Ovary (tissue), 7 donors: ENCODE measurements at regions not wholly inside any gene's neighbourhood (a gene's known extent, or its start where the extent isn't known, plus 50 kb on each side); places are given as distances from the start of the nearest gene placed in this dataset.

Experiments used
- DNase-seq, 5 donors: peaks; one replicate each; pipeline ENCODE4 v3.0.0-alpha.2; 2019 to 2020
- H3K27ac ChIP-seq, 2 donors: fragments of 200-600 bp; one replicate each; pipeline versions ENCODE4 v1.5.1 to v1.8.0; 2019 to 2022
- H3K27me3 ChIP-seq: fragments of 200-600 bp; one replicate; pipeline ENCODE4 v1.8.0; 2022
- H3K36me3 ChIP-seq: fragments of 200-600 bp; sonication (generic); one replicate; pipeline ENCODE4 v1.5.1; 2019
- H3K4me1 ChIP-seq: one replicate; pipeline ENCODE4 v1.8.1; 2013; ENCODE audit warnings: mild to moderate bottlenecking, moderate library complexity; ENCODE audit not compliant: insufficient read depth
- H3K4me3 ChIP-seq: fragments of 200-600 bp; sonication (generic); one replicate; pipeline ENCODE4 v1.5.1; 2017
- H3K9me3 ChIP-seq, 2 donors: fragments of 200-600 bp in 1 of 2; sonication (generic) in 1 of 2; one replicate each; pipeline versions ENCODE4 v1.5.1 to v1.8.1; 2013 to 2019; ENCODE audit warnings: mild to moderate bottlenecking in 1 of 2, moderate library complexity in 1 of 2
- EP300 ChIP-seq: sonication (generic); formaldehyde crosslinking; IDR thresholded peaks from one replicate; pipeline ENCODE4 v1.6.1; 2017; ENCODE audit warnings: antibody characterized with exemption
- POLR2A ChIP-seq: fragments of 450-650 bp; IDR thresholded peaks from one replicate; pipeline ENCODE4 v1.6.1; 2017; ENCODE audit warnings: antibody characterized with exemption, mild to moderate bottlenecking, moderate library complexity
- WGBS, 3 donors: extraction: QIAGEN DNeasy Blood & Tissue Kit in 1 of 3; methylation state at CpG; one replicate each; pipeline versions ENCODE4 v1.1.5 to v1.1.7; 2013 to 2017; 5-methylcytosine and 5-hydroxymethylcytosine counted together
- intact Hi-C, 4 donors: fragments of 100-400 bp; cut with DNase I; formaldehyde crosslinking; loops; one replicate each; pipeline versions ENCODE4 v1.11.0 to v1.15.1; 2022 to 2023
- TF ChIP-seq, protein P1 (sequence below), 3 donors: fragments of 450-650 bp in 2 of 3; fragments of 200-600 bp in 1 of 3; IDR thresholded peaks; one replicate each; pipeline versions ENCODE4 v1.5.1 to v1.8.0; 2016 to 2022; ENCODE audit warnings: antibody characterized with exemption in 3 of 3, mild to moderate bottlenecking in 1 of 3
- donor health status: DM: no; HTN: no; CAD: no; lungs with moderate emphysema.
- donor health status: DM: no; HTN: no; CAD: no.
- donor health status: Bipolar disorder and iron deficiency.
- donor health status: DM: no; HTN: no; CAD: no.
- donor health status: DM: yes; HTN: yes; CAD: no.

DNA sequence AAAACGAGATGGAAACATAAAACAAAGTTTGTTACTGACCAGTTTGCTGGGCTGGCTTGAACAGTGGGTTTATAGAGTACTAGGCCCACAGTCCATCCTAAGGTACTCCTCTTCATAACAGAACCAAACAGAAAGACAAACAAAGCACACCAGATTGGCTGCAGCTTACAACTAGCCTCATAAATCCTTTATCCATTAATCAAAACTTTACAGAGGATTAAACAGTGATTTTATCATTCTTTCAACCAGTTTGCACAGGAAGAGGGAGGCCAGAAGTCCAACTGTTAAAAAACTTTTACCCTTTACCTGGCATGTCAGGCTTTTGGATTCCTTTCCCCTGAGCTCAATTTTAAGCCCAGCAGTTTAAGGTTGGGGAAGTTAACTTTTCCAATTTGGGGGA is 1467.6 kb downstream of the MAT2B start:
- no peak overlapping the region for H3K27ac ChIP-seq
- H3K27me3 ChIP-seq, result no peaks in the 10 kb centered on the region
- H3K36me3 ChIP-seq, result no peaks in the 10 kb centered on the region
- DNase-seq, result no peak
- peaks cover 0 to 5% of the 10 kb centered on the region in 2 donors for H3K9me3 ChIP-seq
- H3K4me1 ChIP-seq, result no peaks in the 10 kb centered on the region
- TF ChIP-seq, protein P1, sequence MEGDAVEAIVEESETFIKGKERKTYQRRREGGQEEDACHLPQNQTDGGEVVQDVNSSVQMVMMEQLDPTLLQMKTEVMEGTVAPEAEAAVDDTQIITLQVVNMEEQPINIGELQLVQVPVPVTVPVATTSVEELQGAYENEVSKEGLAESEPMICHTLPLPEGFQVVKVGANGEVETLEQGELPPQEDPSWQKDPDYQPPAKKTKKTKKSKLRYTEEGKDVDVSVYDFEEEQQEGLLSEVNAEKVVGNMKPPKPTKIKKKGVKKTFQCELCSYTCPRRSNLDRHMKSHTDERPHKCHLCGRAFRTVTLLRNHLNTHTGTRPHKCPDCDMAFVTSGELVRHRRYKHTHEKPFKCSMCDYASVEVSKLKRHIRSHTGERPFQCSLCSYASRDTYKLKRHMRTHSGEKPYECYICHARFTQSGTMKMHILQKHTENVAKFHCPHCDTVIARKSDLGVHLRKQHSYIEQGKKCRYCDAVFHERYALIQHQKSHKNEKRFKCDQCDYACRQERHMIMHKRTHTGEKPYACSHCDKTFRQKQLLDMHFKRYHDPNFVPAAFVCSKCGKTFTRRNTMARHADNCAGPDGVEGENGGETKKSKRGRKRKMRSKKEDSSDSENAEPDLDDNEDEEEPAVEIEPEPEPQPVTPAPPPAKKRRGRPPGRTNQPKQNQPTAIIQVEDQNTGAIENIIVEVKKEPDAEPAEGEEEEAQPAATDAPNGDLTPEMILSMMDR (IDR thresholded peaks at IDR 0.05), result no peak
- TF ChIP-seq POLR2A (no peak), EP300 (no peak)
- intact Hi-C loops, result no loop called here
- H3K4me3 ChIP-seq, result no peak overlapping the region
- 41 to 56% (median 50%) methylated on average over 1 of the region's 1 CpG for WGBS, 3 donors

DNA sequence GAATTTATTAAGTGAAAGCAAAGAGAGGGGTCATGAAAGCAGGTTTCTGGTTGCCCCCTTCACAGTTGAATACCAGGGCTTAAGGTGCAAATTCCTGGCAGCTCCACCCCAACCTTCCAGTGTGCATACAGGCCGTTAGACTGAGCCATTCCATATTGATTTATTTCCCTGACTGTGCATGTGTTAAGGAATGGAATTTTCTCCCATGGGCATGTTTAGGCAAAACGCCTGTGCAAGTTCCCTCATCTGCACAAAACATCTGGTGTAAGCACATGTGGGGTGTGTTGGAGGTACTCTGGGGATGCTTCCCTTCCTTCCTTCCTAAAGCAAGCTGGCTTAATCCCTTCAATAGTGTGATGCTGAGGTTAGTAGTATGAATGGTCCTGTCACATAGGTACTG is 1470.6 kb downstream of the MAT2B start:
- intact Hi-C loops, result no loop called here
- Histone ChIP-seq H3K27me3 (no peaks in the 10 kb centered on the region), H3K9me3 (peaks cover 0 to 5% of the 10 kb centered on the region in 2 donors), H3K36me3 (no peaks in the 10 kb centered on the region), H3K27ac (no peak overlapping the region), H3K4me1 (no peaks in the 10 kb centered on the region), H3K4me3 (no peak overlapping the region)
- 36 to 45% (median 40%) methylated on average over 2 of the region's 2 CpGs for WGBS, 3 donors
- no peak for DNase-seq
- no peak for TF ChIP-seq POLR2A
- TF ChIP-seq, protein P1 (IDR thresholded peaks at IDR 0.05), result no peak
- no peak for TF ChIP-seq EP300

DNA sequence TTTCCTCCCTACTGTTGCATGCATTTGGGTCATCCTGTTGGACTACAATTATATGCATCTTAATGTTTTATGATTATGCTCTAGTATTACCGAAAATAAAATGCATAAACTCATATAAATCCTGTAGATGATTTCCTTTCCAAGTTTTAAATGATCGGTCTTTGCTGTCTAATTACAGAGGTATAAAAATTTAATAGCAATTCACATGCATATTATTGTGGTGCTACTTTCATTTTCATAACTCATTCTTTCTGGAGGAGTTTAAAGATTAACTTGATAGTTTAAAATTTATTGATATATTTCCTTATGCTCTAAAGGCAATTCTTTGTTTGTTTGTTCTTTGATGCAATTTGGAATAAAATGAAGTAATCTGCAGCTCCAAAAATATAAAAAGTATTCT is 1475.1 kb downstream of the MAT2B start:
- no peak for DNase-seq
- H3K36me3 ChIP-seq, result no peaks in the 10 kb centered on the region
- no peaks in the 10 kb centered on the region for H3K9me3 ChIP-seq
- intact Hi-C loops, result no loop called here
- WGBS, 3 donors, result 44 to 57% (median 54%) methylated on average over 2 of the region's 2 CpGs
- no peak overlapping the region for H3K4me3 ChIP-seq
- TF ChIP-seq POLR2A, result no peak
- no peak for TF ChIP-seq EP300
- TF ChIP-seq, protein P1 (IDR thresholded peaks at IDR 0.05), result no peak
- H3K4me1 ChIP-seq, result no peaks in the 10 kb centered on the region
- H3K27me3 ChIP-seq, result no peaks in the 10 kb centered on the region
- H3K27ac ChIP-seq, result no peak overlapping the region

DNA sequence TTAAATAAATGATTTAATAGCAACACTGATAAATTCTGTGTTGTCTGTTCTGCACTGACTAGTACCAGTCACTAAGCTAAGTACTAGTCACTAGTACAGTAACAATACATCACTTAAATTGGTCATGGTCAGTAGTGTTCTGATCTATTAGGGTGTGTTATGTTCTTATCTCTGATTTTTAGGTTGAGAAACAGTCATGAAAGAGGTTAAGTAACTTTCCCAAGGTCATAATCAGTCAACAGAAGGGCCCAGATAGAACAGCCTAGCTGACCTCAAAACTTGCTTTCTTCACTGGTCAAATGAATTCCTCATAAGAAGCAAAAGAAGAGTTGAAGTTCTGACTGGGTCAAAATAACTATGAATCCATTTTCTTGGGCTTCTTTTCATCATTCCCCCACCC is 1492.7 kb downstream of the MAT2B start:
- Histone ChIP-seq H3K9me3 (no peaks in the 10 kb centered on the region), H3K4me3 (no peak overlapping the region), H3K36me3 (no peaks in the 10 kb centered on the region), H3K27ac (no peak overlapping the region), H3K27me3 (no peaks in the 10 kb centered on the region), H3K4me1 (no peaks in the 10 kb centered on the region)
- no peak for DNase-seq
- no peak for TF ChIP-seq POLR2A
- TF ChIP-seq, protein P1 (IDR thresholded peaks at IDR 0.05), result no peak
- no peak for TF ChIP-seq EP300
- intact Hi-C loops, result no loop called here

DNA sequence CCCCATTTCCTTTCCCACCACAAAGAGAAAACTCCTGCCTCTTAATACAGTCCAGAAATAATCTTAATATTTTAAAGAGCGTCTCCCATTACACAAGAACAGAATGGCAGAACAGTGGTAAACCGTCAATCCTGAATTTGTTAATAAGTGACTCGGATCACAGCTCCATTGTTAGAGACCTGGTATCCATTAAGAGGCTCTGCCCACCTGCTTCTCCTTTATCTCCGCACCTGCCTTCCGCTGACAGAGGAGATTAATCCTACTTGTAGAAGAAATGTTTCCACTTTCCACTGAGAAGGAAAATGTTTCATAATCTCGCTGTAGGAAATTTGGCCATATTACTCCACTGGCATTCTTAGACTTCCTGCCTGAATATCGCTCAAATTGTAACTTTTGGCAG is 1493.2 kb downstream of the MAT2B start:
- TF ChIP-seq POLR2A, result no peak
- TF ChIP-seq, protein P1 (IDR thresholded peaks at IDR 0.05), result no peak
- no peak for TF ChIP-seq EP300
- 89 to 96% (median 91%) methylated on average over 7 of the region's 7 CpGs for WGBS, 3 donors
- no peaks in the 10 kb centered on the region for H3K4me1 ChIP-seq
- no peaks in the 10 kb centered on the region for H3K36me3 ChIP-seq
- intact Hi-C loops, result no loop called here
- H3K27me3 ChIP-seq, result no peaks in the 10 kb centered on the region
- H3K9me3 ChIP-seq, result no peaks in the 10 kb centered on the region
- no peak overlapping the region for H3K27ac ChIP-seq
- no peak for DNase-seq
- no peak overlapping the region for H3K4me3 ChIP-seq
